Panc1 (cell line): ENCODE measurements at regions not wholly inside any gene's neighbourhood (a gene's known extent, or its start where the extent isn't known, plus 50 kb on each side); places are given as distances from the start of the nearest gene placed in this dataset.

ENCODE experiments used
- POLR2AphosphoS5 ChIP-seq: IDR thresholded peaks from 2 replicates; pipeline ENCODE4 v1.6.1; 2012; ENCODE audit warnings: mild to moderate bottlenecking, low read depth, low read length, moderate library complexity
- SIN3A ChIP-seq: IDR thresholded peaks from 2 replicates; pipeline ENCODE4 v1.6.1; 2012; ENCODE audit warnings: low read depth, mild to moderate bottlenecking, low read length, moderate library complexity, borderline replicate concordance; ENCODE audit not compliant: insufficient read depth
- TCF7L2 ChIP-seq: IDR thresholded peaks from 2 replicates; pipeline ENCODE4 v1.6.1; 2011; ENCODE audit warnings: mild to moderate bottlenecking, low read depth, low read length, inconsistent platforms
- TF ChIP-seq, protein P1 (sequence below), 2 experiments: IDR thresholded peaks; 2 replicates each; pipeline ENCODE4 v1.6.1; 2011 to 2012; ENCODE audit warnings: low read depth in 2 of 2, control low read depth in 1 of 2, low read length in 1 of 2, mild to moderate bottlenecking in 1 of 2, moderate library complexity in 1 of 2; ENCODE audit not compliant: insufficient read depth in 1 of 2
- TF ChIP-seq, protein P2 (sequence below): fragments of 450-650 bp; IDR thresholded peaks from 2 replicates; pipeline ENCODE4 v1.5.1; 2017; ENCODE audit warnings: mild to moderate bottlenecking

DNA sequence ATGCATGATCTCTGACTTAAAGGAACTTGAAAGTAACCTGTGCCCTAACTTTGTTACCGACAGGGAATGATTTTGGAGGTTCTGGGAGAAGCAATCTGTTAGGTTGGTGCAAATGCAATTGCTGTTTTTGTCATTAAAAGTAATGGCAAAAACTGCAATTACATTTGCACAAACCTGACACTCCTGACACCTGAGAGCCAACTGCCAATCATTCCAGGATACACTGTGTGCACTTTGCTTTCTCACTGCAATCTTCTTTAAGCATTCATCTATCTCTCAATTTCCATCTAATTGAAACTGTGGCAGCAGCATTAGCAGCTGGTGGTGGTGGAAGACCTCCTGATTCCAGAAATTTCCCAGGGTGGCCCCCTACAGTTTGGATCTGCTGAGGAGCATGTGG is 87.6 kb upstream of the CYP1B1 start:
- TF ChIP-seq, protein P1, sequence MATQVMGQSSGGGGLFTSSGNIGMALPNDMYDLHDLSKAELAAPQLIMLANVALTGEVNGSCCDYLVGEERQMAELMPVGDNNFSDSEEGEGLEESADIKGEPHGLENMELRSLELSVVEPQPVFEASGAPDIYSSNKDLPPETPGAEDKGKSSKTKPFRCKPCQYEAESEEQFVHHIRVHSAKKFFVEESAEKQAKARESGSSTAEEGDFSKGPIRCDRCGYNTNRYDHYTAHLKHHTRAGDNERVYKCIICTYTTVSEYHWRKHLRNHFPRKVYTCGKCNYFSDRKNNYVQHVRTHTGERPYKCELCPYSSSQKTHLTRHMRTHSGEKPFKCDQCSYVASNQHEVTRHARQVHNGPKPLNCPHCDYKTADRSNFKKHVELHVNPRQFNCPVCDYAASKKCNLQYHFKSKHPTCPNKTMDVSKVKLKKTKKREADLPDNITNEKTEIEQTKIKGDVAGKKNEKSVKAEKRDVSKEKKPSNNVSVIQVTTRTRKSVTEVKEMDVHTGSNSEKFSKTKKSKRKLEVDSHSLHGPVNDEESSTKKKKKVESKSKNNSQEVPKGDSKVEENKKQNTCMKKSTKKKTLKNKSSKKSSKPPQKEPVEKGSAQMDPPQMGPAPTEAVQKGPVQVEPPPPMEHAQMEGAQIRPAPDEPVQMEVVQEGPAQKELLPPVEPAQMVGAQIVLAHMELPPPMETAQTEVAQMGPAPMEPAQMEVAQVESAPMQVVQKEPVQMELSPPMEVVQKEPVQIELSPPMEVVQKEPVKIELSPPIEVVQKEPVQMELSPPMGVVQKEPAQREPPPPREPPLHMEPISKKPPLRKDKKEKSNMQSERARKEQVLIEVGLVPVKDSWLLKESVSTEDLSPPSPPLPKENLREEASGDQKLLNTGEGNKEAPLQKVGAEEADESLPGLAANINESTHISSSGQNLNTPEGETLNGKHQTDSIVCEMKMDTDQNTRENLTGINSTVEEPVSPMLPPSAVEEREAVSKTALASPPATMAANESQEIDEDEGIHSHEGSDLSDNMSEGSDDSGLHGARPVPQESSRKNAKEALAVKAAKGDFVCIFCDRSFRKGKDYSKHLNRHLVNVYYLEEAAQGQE (IDR thresholded peaks at IDR 0.05; ENCODE audit: insufficient read depth in 1 of 2, low read depth in 2 of 2, low read length in 1 of 2): no peak
- TF ChIP-seq POLR2AphosphoS5 (no peak), SIN3A (no peak), TCF7L2 (no peak)
- TF ChIP-seq, protein P2, sequence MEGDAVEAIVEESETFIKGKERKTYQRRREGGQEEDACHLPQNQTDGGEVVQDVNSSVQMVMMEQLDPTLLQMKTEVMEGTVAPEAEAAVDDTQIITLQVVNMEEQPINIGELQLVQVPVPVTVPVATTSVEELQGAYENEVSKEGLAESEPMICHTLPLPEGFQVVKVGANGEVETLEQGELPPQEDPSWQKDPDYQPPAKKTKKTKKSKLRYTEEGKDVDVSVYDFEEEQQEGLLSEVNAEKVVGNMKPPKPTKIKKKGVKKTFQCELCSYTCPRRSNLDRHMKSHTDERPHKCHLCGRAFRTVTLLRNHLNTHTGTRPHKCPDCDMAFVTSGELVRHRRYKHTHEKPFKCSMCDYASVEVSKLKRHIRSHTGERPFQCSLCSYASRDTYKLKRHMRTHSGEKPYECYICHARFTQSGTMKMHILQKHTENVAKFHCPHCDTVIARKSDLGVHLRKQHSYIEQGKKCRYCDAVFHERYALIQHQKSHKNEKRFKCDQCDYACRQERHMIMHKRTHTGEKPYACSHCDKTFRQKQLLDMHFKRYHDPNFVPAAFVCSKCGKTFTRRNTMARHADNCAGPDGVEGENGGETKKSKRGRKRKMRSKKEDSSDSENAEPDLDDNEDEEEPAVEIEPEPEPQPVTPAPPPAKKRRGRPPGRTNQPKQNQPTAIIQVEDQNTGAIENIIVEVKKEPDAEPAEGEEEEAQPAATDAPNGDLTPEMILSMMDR: no peak
